ENCODE measurements at regions not wholly inside any gene's neighbourhood (a gene's known extent, or its start where the extent isn't known, plus 50 kb on each side); places are given as distances from the start of the nearest gene placed in this dataset.

DNA sequence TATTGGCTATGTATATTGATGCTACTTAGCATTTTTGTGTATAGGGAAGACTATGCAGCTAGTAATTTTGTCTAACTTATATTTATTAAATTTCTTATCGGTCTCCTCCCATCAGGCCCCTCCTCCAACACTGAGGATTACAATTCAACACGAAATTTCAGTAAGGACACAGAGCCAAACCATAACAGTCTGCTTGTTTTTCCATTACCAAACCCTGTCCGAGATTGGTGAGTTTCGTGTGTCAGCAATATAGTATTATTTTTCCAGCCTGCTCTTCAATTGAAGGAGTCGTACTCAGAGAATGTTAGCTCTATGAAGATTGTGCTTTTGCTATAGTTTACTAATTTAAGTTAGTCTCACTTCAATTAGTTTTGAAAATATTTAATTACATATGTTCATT lies 1495.3 kb downstream of the MRPL39 start:
- H3K4me2 ChIP-seq = no peak overlapping the region
- ChIA-PET POLR2A (no interaction called here), CTCF (no interaction called here)
- FAIRE-seq (no peak), ATAC-seq (no peak), DNase-seq (ENCODE audit: low read depth in 1 of 2, low spot score in 1 of 2) (no peak)
- TF ChIP-seq RCOR1 (IDR thresholded peaks at IDR 0.05; ENCODE audit: low read depth, low read length) (no peak), EP300 (IDR thresholded peaks at IDR 0.05) (no peak), HOXB5 (CRISPR knock-in tag; IDR thresholded peaks at IDR 0.05) (no peak)
- H3K4me1 ChIP-seq = no peaks in the 10 kb centered on the region
- 0% methylated on average over 5 of the region's 5 CpGs for WGBS (ENCODE audit: missing lambda C conversion rate)
- no peak overlapping the region for H3K27ac ChIP-seq
- no peak overlapping the region for H3K4me3 ChIP-seq
- H3K9me3 ChIP-seq = no peaks in the 10 kb centered on the region

DNA sequence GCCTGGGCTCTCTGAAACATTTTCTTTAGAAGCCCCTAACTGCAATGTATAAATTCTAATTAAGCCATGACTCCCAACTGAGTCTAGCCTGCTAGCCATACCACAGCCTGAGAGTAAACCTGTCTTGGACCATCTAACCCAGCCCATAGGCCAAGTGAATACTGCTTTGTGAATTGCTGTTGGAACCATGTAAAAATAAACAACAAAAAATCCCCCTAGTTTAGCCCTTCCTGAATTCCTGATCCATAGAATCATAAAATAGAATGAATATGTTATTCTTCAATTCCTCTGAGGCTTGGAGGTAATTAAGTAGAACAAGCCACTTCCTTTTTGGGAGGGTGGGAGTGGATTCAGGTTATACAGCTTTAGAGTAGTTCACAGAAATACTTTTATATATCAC lies 1496.4 kb downstream of the MRPL39 start:
- no peak for DNase-seq (ENCODE audit: low read depth in 1 of 2, low spot score in 1 of 2)
- no peaks in the 10 kb centered on the region for H3K4me1 ChIP-seq
- no peak overlapping the region for H3K4me2 ChIP-seq
- TF ChIP-seq, protein P1, sequence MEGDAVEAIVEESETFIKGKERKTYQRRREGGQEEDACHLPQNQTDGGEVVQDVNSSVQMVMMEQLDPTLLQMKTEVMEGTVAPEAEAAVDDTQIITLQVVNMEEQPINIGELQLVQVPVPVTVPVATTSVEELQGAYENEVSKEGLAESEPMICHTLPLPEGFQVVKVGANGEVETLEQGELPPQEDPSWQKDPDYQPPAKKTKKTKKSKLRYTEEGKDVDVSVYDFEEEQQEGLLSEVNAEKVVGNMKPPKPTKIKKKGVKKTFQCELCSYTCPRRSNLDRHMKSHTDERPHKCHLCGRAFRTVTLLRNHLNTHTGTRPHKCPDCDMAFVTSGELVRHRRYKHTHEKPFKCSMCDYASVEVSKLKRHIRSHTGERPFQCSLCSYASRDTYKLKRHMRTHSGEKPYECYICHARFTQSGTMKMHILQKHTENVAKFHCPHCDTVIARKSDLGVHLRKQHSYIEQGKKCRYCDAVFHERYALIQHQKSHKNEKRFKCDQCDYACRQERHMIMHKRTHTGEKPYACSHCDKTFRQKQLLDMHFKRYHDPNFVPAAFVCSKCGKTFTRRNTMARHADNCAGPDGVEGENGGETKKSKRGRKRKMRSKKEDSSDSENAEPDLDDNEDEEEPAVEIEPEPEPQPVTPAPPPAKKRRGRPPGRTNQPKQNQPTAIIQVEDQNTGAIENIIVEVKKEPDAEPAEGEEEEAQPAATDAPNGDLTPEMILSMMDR (IDR thresholded peaks at IDR 0.05) = no peak
- TF ChIP-seq, protein P2, sequence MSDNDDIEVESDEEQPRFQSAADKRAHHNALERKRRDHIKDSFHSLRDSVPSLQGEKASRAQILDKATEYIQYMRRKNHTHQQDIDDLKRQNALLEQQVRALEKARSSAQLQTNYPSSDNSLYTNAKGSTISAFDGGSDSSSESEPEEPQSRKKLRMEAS (IDR thresholded peaks at IDR 0.05) = no peak
- no peak for TF ChIP-seq RCOR1 (IDR thresholded peaks at IDR 0.05; ENCODE audit: low read depth, low read length)
- TF ChIP-seq SMC3 (IDR thresholded peaks at IDR 0.05) = no peak
- no peak for TF ChIP-seq BHLHE40 (IDR thresholded peaks at IDR 0.05; ENCODE audit: low read depth, low read length)
- no peak for TF ChIP-seq HOXB5 (CRISPR knock-in tag; IDR thresholded peaks at IDR 0.05)
- TF ChIP-seq RARB (CRISPR knock-in tag; IDR thresholded peaks at IDR 0.05) = no peak
- no peak for FAIRE-seq
- H3K9me3 ChIP-seq = no peaks in the 10 kb centered on the region
- ChIA-PET POLR2A (no interaction called here), CTCF (no interaction called here)
- ATAC-seq = no peak
- no peak overlapping the region for H3K4me3 ChIP-seq
- no peak overlapping the region for H3K27ac ChIP-seq

DNA sequence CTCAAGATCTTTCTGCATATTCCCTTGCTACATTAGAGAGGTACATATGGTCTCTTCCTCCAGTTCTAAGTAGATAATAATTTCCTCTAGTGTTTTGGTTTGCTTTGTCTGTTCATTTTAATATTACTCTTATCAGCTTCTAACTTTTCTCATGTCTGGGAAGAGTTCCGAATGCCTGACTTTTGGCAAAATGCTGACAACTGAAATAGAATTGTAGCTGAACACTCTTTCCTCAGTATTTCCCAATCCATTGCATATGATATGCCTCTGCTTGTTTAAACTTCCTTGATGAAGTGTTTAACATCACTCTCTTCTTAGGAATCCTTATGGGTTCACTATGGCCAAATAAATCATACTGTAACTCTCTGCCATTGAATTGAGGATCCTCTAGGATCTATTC lies 1510.1 kb downstream of the MRPL39 start:
- CTCF ChIA-PET = no interaction called here
- Histone ChIP-seq H3K4me2 (no peak overlapping the region), H3K4me1 (no peaks in the 10 kb centered on the region), H3K27ac (no peak overlapping the region), H3K4me3 (no peak overlapping the region), H3K9me3 (no peaks in the 10 kb centered on the region)
- POLR2A ChIA-PET = no interaction called here
- TF ChIP-seq ZNF302 (CRISPR knock-in tag; IDR thresholded peaks at IDR 0.05) (no peak), HDAC2 (IDR thresholded peaks at IDR 0.05) (no peak), HOXB5 (CRISPR knock-in tag; IDR thresholded peaks at IDR 0.05) (no peak), KDM1A (IDR thresholded peaks at IDR 0.05; ENCODE audit: low read depth) (no peak), HEYL (CRISPR knock-in tag; IDR thresholded peaks at IDR 0.05) (no peak)
- TF ChIP-seq, protein P3, sequence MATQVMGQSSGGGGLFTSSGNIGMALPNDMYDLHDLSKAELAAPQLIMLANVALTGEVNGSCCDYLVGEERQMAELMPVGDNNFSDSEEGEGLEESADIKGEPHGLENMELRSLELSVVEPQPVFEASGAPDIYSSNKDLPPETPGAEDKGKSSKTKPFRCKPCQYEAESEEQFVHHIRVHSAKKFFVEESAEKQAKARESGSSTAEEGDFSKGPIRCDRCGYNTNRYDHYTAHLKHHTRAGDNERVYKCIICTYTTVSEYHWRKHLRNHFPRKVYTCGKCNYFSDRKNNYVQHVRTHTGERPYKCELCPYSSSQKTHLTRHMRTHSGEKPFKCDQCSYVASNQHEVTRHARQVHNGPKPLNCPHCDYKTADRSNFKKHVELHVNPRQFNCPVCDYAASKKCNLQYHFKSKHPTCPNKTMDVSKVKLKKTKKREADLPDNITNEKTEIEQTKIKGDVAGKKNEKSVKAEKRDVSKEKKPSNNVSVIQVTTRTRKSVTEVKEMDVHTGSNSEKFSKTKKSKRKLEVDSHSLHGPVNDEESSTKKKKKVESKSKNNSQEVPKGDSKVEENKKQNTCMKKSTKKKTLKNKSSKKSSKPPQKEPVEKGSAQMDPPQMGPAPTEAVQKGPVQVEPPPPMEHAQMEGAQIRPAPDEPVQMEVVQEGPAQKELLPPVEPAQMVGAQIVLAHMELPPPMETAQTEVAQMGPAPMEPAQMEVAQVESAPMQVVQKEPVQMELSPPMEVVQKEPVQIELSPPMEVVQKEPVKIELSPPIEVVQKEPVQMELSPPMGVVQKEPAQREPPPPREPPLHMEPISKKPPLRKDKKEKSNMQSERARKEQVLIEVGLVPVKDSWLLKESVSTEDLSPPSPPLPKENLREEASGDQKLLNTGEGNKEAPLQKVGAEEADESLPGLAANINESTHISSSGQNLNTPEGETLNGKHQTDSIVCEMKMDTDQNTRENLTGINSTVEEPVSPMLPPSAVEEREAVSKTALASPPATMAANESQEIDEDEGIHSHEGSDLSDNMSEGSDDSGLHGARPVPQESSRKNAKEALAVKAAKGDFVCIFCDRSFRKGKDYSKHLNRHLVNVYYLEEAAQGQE (IDR thresholded peaks at IDR 0.05) = no peak
- TF ChIP-seq, protein P4, sequence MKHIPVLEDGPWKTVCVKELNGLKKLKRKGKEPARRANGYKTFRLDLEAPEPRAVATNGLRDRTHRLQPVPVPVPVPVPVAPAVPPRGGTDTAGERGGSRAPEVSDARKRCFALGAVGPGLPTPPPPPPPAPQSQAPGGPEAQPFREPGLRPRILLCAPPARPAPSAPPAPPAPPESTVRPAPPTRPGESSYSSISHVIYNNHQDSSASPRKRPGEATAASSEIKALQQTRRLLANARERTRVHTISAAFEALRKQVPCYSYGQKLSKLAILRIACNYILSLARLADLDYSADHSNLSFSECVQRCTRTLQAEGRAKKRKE (CRISPR knock-in tag; IDR thresholded peaks at IDR 0.05; ENCODE audit: low read depth) = no peak
- TF ChIP-seq, protein P5, sequence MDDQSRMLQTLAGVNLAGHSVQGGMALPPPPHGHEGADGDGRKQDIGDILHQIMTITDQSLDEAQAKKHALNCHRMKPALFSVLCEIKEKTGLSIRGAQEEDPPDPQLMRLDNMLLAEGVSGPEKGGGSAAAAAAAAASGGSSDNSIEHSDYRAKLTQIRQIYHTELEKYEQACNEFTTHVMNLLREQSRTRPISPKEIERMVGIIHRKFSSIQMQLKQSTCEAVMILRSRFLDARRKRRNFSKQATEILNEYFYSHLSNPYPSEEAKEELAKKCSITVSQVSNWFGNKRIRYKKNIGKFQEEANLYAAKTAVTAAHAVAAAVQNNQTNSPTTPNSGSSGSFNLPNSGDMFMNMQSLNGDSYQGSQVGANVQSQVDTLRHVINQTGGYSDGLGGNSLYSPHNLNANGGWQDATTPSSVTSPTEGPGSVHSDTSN (IDR thresholded peaks at IDR 0.05) = no peak
- FAIRE-seq = no peak
- WGBS (ENCODE audit: missing lambda C conversion rate) = 0% methylated on average over 1 of the region's 1 CpG
- DNase-seq (ENCODE audit: low read depth in 1 of 2, low spot score in 1 of 2) = no peak
- ATAC-seq = no peak

Measured in A549 (cell line).